GM19023 (cell line): ENCODE measurements at regions not wholly inside any gene's neighbourhood (a gene's known extent, or its start where the extent isn't known, plus 50 kb on each side); places are given as distances from the start of the nearest gene placed in this dataset.

Experiments
- ATAC-seq: cut with Tn5 transposase; IDR thresholded peaks from one replicate; pipeline ENCODE4 v1.9.1; 2021; ENCODE audit warnings: mild to moderate bottlenecking, moderate library complexity; ENCODE audit not compliant: unreplicated experiment

- ATAC-seq: no peak
Observed at GRCh38 chr4:180058691-180059215, 2184.4 kb upstream of the TENM3 start.

GRCh38 chr4:180059216-180059881 is 2183.9 kb upstream of the TENM3 start:
- no peak for ATAC-seq

- ATAC-seq: no peak
Observed at GRCh38 chr4:180060159-180060889, 2182.9 kb upstream of the TENM3 start.

- ATAC-seq: no peak
Observed at GRCh38 chr4:180081072-180081471, 2162.1 kb upstream of the TENM3 start.

GRCh38 chr4:180084561-180084960 is 2158.6 kb upstream of the TENM3 start:
- no peak for ATAC-seq

GRCh38 chr4:180086480-180087190 is 2156.6 kb upstream of the TENM3 start:
- ATAC-seq: no peak

- no peak for ATAC-seq
Observed at GRCh38 chr4:180098586-180098985, 2144.6 kb upstream of the TENM3 start.

GRCh38 chr4:180099957-180100356 is 2143.2 kb upstream of the TENM3 start:
- ATAC-seq: no peak

GRCh38 chr4:180100433-180101344 is 2142.5 kb upstream of the TENM3 start:
- no peak for ATAC-seq

GRCh38 chr4:180101348-180102083 is 2141.7 kb upstream of the TENM3 start:
- ATAC-seq: no peak

GRCh38 chr4:180103794-180104193 is 2139.4 kb upstream of the TENM3 start:
- ATAC-seq: no peak

- ATAC-seq: no peak
Observed at GRCh38 chr4:180105362-180105761, 2137.8 kb upstream of the TENM3 start.

GRCh38 chr4:180106122-180106521 is 2137.1 kb upstream of the TENM3 start:
- ATAC-seq: no peak

- ATAC-seq: no peak
Observed at GRCh38 chr4:180106997-180107396, 2136.2 kb upstream of the TENM3 start.

- ATAC-seq: no peak
Observed at GRCh38 chr4:180116840-180117239, 2126.4 kb upstream of the TENM3 start.

- no peak for ATAC-seq
Observed at GRCh38 chr4:180120068-180120467, 2123.1 kb upstream of the TENM3 start.

- no peak for ATAC-seq
Observed at GRCh38 chr4:180134091-180134866, 2108.9 kb upstream of the TENM3 start.

GRCh38 chr4:180141734-180142133 is 2101.5 kb upstream of the TENM3 start:
- no peak for ATAC-seq

- ATAC-seq: no peak
Observed at GRCh38 chr4:180148737-180149136, 2094.5 kb upstream of the TENM3 start.
